HepG2 (cell line): ENCODE measurements at regions not wholly inside any gene's neighbourhood (a gene's known extent, or its start where the extent isn't known, plus 50 kb on each side); places are given as distances from the start of the nearest gene placed in this dataset.

Experiments used
- ATAC-seq: fragments of 200-7000 bp; cut with Tn5 transposase; 3 replicates; pipeline ENCODE4 v1.9.1; 2020; ENCODE audit warnings: mild to moderate bottlenecking, moderate library complexity
- BruUV-seq: library from RNA; stranded (reverse); fragments of 400-500 nt; replicated peaks from 2 replicates; lab custom pipeline; 2021; lab: Mats Ljungman, UMichigan
- CTCF ChIA-PET: fragments of 300-600 bp; formaldehyde crosslinking; extraction: SDS; loops from one replicate; lab custom pipeline; 2021; ENCODE audit warnings: low total read pairs, inconsistent platforms, low intra/inter-chr PET ratio; lab: Yijun Ruan, JAX
- POLR2A ChIA-PET: fragments of 350-600 bp; sonication (Branson Sonifier 250); formaldehyde crosslinking; loops from one replicate; lab custom pipeline; 2020; ENCODE audit warnings: antibody characterized with exemption, inconsistent platforms; lab: Yijun Ruan, JAX
- DNase-seq: peaks from one replicate; pipeline ENCODE4 v3.0.0-alpha.2; 2015; ENCODE audit warnings: low spot score
- FAIRE-seq: peaks from 3 replicates; lab custom pipeline; 2011; peaks lifted over from hg19 to GRCh38; lab: Jason Lieb, UNC
- H2AFZ ChIP-seq: one replicate; pipeline ENCODE4 v1.6.1; 2011; ENCODE audit warnings: low read length, inconsistent platforms
- H3K27ac ChIP-seq: fragments of 300-600 bp; 3 replicates; pipeline ENCODE4 v1.8.0; 2011; ENCODE audit warnings: mixed run types, mild to moderate bottlenecking, mixed read lengths, low read length, inconsistent platforms; ENCODE audit not compliant: insufficient read depth; ENCODE audit errors: extremely low read length
- H3K27me3 ChIP-seq, 2 experiments: fragments of 200-600 bp in 1 of 2; 2 replicates in 1 of 2; 3 replicates in 1 of 2; pipeline versions ENCODE4 v1.6.0 to v1.8.0; 2011; ENCODE audit warnings: low read length in 2 of 2, mild to moderate bottlenecking in 2 of 2, moderate library complexity in 2 of 2, inconsistent platforms in 1 of 2; ENCODE audit not compliant: insufficient read depth in 2 of 2, control insufficient read depth in 1 of 2
- H3K36me3 ChIP-seq, 2 experiments: fragments of 200-600 bp in 1 of 2; replicated peaks in 1 of 2; 2 replicates in 1 of 2; 3 replicates in 1 of 2; pipeline versions ENCODE4 v1.5.1 to v1.8.0; 2011; ENCODE audit warnings: low read length in 2 of 2, inconsistent platforms in 1 of 2; ENCODE audit not compliant: insufficient read depth in 2 of 2, control insufficient read depth in 1 of 2
- H3K4me1 ChIP-seq: 2 replicates; pipeline ENCODE4 v1.5.1; 2012; ENCODE audit warnings: low read length, inconsistent platforms; ENCODE audit not compliant: insufficient read depth
- H3K4me2 ChIP-seq: 2 replicates; pipeline ENCODE4 v1.6.0; 2011; ENCODE audit warnings: low read depth, low read length, inconsistent platforms
- H3K4me3 ChIP-seq, 3 experiments: fragments of 200-600 bp in 1 of 3; sonication (generic), shearing (Covaris generic) in 1 of 3; replicated peaks in 1 of 3; 2 replicates each; pipeline ENCODE4 v1.5.1; 2011 to 2016; ENCODE audit warnings: low read length in 3 of 3, inconsistent platforms in 2 of 3, low read depth in 2 of 3, mild to moderate bottlenecking in 2 of 3, control low read depth in 1 of 3, mixed read lengths in 1 of 3; ENCODE audit not compliant: insufficient read depth in 1 of 3
- H3K79me2 ChIP-seq: one replicate; pipeline ENCODE4 v1.6.1; 2011; ENCODE audit warnings: low read length, inconsistent platforms; ENCODE audit not compliant: insufficient read depth
- H3K9ac ChIP-seq: 2 replicates; pipeline ENCODE4 v1.6.0; 2011; ENCODE audit warnings: mild to moderate bottlenecking, low read depth, low read length, inconsistent platforms; ENCODE audit not compliant: insufficient read depth
- H3K9me3 ChIP-seq: 2 replicates; pipeline ENCODE4 v1.5.1; 2012; ENCODE audit warnings: mild to moderate bottlenecking, low read length
- H4K20me1 ChIP-seq: 2 replicates; pipeline ENCODE4 v1.6.0; 2011; ENCODE audit warnings: inconsistent platforms, mild to moderate bottlenecking, low read length, moderate library complexity; ENCODE audit not compliant: insufficient read depth
- CENPX ChIP-seq: sonication (generic); formaldehyde crosslinking; IDR thresholded peaks from 2 replicates; pipeline ENCODE4 v1.9.0; 2021; ENCODE audit warnings: mild to moderate bottlenecking, missing genetic modification reagents, moderate library complexity
- FOXK1 ChIP-seq: sonication (generic); formaldehyde crosslinking; IDR thresholded peaks from 2 replicates; pipeline ENCODE4 v1.4.0; 2020; ENCODE audit warnings: low read depth, missing genetic modification reagents, borderline replicate concordance
- IKZF1 ChIP-seq: fragments of 450-650 bp; IDR thresholded peaks from 2 replicates; pipeline ENCODE4 v1.7.1; 2016
- KDM1A ChIP-seq: IDR thresholded peaks from 2 replicates; pipeline ENCODE4 v1.6.1; 2016; ENCODE audit warnings: missing compliant biosample characterization
- KDM6A ChIP-seq: IDR thresholded peaks from 2 replicates; pipeline ENCODE4 v1.6.1; 2016; ENCODE audit warnings: low read depth
- MIER3 ChIP-seq: IDR thresholded peaks from 2 replicates; pipeline ENCODE4 v1.6.1; 2016; ENCODE audit warnings: missing compliant biosample characterization, borderline replicate concordance
- RELA ChIP-seq: sonication (generic); formaldehyde crosslinking; IDR thresholded peaks from 2 replicates; pipeline ENCODE4 v1.4.0; 2020; ENCODE audit warnings: missing genetic modification reagents
- ZNF7 ChIP-seq: IDR thresholded peaks from 2 replicates; pipeline ENCODE4 v1.6.1; 2016; ENCODE audit warnings: missing biosample characterization, missing genetic modification reagents
- ZNF724P ChIP-seq: sonication (generic); formaldehyde crosslinking; IDR thresholded peaks from 2 replicates; pipeline ENCODE4 v1.8.0; 2022; ENCODE audit warnings: missing genetic modification reagents, borderline replicate concordance
- WGBS: methylation state at CpG from one replicate; pipeline ENCODE4 v1.1.6; 2017; ENCODE audit warnings: low lambda C conversion rate; 5-methylcytosine and 5-hydroxymethylcytosine counted together
- in situ Hi-C: cut with HindIII; loops from 2 replicates; pipeline ENCODE4 v1.10.0; 2017; ENCODE audit warnings: low pct_unique_long_range_greater_than_20kb; ENCODE audit not compliant: extremely low pct_ligation_motif_present
- intact Hi-C: fragments of 100-400 bp; cut with micrococcal nuclease; formaldehyde crosslinking; loops from one replicate; pipeline ENCODE4 v1.10.0; 2022; ENCODE audit not compliant: unreplicated experiment
- TF ChIP-seq, protein P1 (sequence below), 2 experiments: fragments of 450-650 bp in 1 of 2; sonication (generic) in 1 of 2; formaldehyde crosslinking in 1 of 2; IDR thresholded peaks; 2 replicates each; pipeline versions ENCODE4 v1.6.1 to v1.8.0; 2016 to 2022; ENCODE audit warnings: antibody characterized with exemption in 1 of 2, mild to moderate bottlenecking in 1 of 2, missing genetic modification reagents in 1 of 2
- TF ChIP-seq, protein P2 (sequence below): sonication (generic); formaldehyde crosslinking; IDR thresholded peaks from 2 replicates; pipeline ENCODE4 v1.4.0; 2020; ENCODE audit warnings: missing genetic modification reagents, borderline replicate concordance
- TF ChIP-seq, protein P3 (sequence below): sonication (generic); formaldehyde crosslinking; IDR thresholded peaks from 2 replicates; pipeline ENCODE4 v1.4.0; 2020; ENCODE audit warnings: low read depth, mild to moderate bottlenecking, missing genetic modification reagents

DNA sequence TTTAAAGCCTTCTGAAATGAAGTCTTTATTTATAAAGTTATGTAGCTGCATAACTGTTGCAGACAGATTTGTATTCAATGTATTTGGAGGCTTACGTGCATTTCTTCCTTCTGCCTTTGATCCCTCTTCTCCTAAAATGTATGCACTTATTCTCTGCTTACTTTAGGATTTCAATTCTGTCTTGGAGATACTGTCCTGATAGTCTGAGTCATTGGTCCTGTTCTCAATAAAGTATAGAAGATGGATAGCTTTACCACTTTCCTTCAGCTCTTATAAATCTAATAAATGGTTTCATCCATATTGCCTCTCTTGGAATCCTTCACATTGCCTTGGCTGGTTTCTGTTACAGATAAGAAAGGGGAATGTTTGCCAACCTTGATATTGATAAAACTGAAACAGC, 430.1 kb upstream of the CAMK1G start (continued):
- no peak for TF ChIP-seq RELA

DNA sequence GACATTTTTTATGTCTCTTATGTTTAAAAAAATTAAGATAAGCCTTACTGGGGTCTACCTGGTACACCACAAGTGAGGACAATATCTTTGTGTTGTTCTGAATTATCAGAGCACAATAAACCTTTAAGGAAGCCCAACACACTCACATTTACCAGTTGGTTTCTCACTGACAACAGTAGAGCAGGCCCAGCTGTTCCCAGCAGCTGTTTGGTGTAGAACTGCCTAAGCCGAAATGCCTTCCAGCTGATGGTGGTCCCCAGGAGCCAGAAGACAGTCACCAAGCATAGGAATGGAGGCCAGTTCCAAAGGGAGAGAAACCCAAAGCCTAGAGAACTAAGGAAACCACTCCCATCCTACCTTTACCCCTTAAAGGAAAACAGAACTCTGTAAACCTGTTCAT, 428.6 kb upstream of the CAMK1G start:
- ATAC-seq = no peak
- no peaks in the 10 kb centered on the region for H3K79me2 ChIP-seq
- in situ Hi-C loops = no loop called here
- no peaks in the 10 kb centered on the region for H3K27me3 ChIP-seq
- no peaks in the 10 kb centered on the region for H4K20me1 ChIP-seq
- no peak overlapping the region for H3K9ac ChIP-seq
- CTCF ChIA-PET = no interaction called here
- H3K4me1 ChIP-seq = no peaks in the 10 kb centered on the region
- no peaks in the 10 kb centered on the region for H3K9me3 ChIP-seq
- no TSS peak for BruUV-seq
- H3K4me2 ChIP-seq = no peak overlapping the region
- 0% methylated on average over 1 of the region's 1 CpG for WGBS
- intact Hi-C loops = no loop called here
- H2AFZ ChIP-seq = no peak overlapping the region
- FAIRE-seq = no peak
- H3K36me3 ChIP-seq = no peaks in the 10 kb centered on the region
- no peak for DNase-seq
- no peak overlapping the region for H3K27ac ChIP-seq
- no peak overlapping the region for H3K4me3 ChIP-seq
- POLR2A ChIA-PET = no interaction called here
- TF ChIP-seq IKZF1 = no peak
- TF ChIP-seq KDM6A (CRISPR knock-in tag) = no peak
- TF ChIP-seq CENPX (CRISPR knock-in tag) = no peak
- no peak for TF ChIP-seq MIER3 (CRISPR knock-in tag)
- TF ChIP-seq KDM1A (CRISPR knock-in tag) = no peak
- no peak for TF ChIP-seq ZNF7 (CRISPR knock-in tag)
- TF ChIP-seq, protein P1, sequence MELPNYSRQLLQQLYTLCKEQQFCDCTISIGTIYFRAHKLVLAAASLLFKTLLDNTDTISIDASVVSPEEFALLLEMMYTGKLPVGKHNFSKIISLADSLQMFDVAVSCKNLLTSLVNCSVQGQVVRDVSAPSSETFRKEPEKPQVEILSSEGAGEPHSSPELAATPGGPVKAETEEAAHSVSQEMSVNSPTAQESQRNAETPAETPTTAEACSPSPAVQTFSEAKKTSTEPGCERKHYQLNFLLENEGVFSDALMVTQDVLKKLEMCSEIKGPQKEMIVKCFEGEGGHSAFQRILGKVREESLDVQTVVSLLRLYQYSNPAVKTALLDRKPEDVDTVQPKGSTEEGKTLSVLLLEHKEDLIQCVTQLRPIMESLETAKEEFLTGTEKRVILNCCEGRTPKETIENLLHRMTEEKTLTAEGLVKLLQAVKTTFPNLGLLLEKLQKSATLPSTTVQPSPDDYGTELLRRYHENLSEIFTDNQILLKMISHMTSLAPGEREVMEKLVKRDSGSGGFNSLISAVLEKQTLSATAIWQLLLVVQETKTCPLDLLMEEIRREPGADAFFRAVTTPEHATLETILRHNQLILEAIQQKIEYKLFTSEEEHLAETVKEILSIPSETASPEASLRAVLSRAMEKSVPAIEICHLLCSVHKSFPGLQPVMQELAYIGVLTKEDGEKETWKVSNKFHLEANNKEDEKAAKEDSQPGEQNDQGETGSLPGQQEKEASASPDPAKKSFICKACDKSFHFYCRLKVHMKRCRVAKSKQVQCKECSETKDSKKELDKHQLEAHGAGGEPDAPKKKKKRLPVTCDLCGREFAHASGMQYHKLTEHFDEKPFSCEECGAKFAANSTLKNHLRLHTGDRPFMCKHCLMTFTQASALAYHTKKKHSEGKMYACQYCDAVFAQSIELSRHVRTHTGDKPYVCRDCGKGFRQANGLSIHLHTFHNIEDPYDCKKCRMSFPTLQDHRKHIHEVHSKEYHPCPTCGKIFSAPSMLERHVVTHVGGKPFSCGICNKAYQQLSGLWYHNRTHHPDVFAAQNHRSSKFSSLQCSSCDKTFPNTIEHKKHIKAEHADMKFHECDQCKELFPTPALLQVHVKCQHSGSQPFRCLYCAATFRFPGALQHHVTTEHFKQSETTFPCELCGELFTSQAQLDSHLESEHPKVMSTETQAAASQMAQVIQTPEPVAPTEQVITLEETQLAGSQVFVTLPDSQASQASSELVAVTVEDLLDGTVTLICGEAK (IDR thresholded peaks at IDR 0.05) = no peak
- TF ChIP-seq, protein P1 (CRISPR knock-in tag; IDR thresholded peaks at IDR 0.05) = no peak
- TF ChIP-seq, protein P2, sequence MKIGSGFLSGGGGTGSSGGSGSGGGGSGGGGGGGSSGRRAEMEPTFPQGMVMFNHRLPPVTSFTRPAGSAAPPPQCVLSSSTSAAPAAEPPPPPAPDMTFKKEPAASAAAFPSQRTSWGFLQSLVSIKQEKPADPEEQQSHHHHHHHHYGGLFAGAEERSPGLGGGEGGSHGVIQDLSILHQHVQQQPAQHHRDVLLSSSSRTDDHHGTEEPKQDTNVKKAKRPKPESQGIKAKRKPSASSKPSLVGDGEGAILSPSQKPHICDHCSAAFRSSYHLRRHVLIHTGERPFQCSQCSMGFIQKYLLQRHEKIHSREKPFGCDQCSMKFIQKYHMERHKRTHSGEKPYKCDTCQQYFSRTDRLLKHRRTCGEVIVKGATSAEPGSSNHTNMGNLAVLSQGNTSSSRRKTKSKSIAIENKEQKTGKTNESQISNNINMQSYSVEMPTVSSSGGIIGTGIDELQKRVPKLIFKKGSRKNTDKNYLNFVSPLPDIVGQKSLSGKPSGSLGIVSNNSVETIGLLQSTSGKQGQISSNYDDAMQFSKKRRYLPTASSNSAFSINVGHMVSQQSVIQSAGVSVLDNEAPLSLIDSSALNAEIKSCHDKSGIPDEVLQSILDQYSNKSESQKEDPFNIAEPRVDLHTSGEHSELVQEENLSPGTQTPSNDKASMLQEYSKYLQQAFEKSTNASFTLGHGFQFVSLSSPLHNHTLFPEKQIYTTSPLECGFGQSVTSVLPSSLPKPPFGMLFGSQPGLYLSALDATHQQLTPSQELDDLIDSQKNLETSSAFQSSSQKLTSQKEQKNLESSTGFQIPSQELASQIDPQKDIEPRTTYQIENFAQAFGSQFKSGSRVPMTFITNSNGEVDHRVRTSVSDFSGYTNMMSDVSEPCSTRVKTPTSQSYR (CRISPR knock-in tag) = no peak
- TF ChIP-seq, protein P3, sequence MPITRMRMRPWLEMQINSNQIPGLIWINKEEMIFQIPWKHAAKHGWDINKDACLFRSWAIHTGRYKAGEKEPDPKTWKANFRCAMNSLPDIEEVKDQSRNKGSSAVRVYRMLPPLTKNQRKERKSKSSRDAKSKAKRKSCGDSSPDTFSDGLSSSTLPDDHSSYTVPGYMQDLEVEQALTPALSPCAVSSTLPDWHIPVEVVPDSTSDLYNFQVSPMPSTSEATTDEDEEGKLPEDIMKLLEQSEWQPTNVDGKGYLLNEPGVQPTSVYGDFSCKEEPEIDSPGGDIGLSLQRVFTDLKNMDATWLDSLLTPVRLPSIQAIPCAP = no peak
- TF ChIP-seq ZNF724P = no peak
- TF ChIP-seq FOXK1 (CRISPR knock-in tag) = no peak
